Mesenchymal stem cell (in vitro differentiated cells and primary cell): ENCODE measurements at regions not wholly inside any gene's neighbourhood (a gene's known extent, or its start where the extent isn't known, plus 50 kb on each side); places are given as distances from the start of the nearest gene placed in this dataset.

ENCODE experiments used
- DNase-seq: peaks from one replicate; pipeline ENCODE4 v3.0.0-alpha.2; 2013
- H2AFZ ChIP-seq: one replicate; pipeline ENCODE4 v1.6.1; 2013; ENCODE audit warnings: low read depth, mild to moderate bottlenecking, control low read depth, inconsistent platforms, low read length, moderate library complexity
- H2AK5ac ChIP-seq: 2 replicates; pipeline ENCODE4 v1.6.1; 2013; ENCODE audit warnings: low read length, moderate library complexity, mild to moderate bottlenecking, inconsistent platforms; ENCODE audit not compliant: severe bottlenecking
- H2BK120ac ChIP-seq: one replicate; pipeline ENCODE4 v1.6.1; 2013; ENCODE audit warnings: low read depth, mild to moderate bottlenecking, inconsistent platforms, low read length, moderate library complexity
- H2BK12ac ChIP-seq, 2 experiments: one replicate each; pipeline ENCODE4 v1.6.1; 2013; ENCODE audit warnings: inconsistent platforms in 2 of 2, low read length in 2 of 2, mild to moderate bottlenecking in 2 of 2, moderate library complexity in 2 of 2, control low read depth in 1 of 2
- H2BK15ac ChIP-seq: one replicate; pipeline ENCODE4 v1.6.1; 2013; ENCODE audit warnings: mild to moderate bottlenecking, low read depth, inconsistent platforms; ENCODE audit not compliant: poor library complexity, severe bottlenecking
- H2BK5ac ChIP-seq: 2 replicates; pipeline ENCODE4 v1.6.1; 2013; ENCODE audit warnings: low read depth, mild to moderate bottlenecking, low read length, control low read depth, inconsistent platforms; ENCODE audit not compliant: poor library complexity, severe bottlenecking
- H3K14ac ChIP-seq, 2 experiments: one replicate each; pipeline ENCODE4 v1.6.1; 2013; ENCODE audit warnings: inconsistent platforms in 2 of 2, low read length in 2 of 2, control low read depth in 1 of 2, mild to moderate bottlenecking in 1 of 2, moderate library complexity in 1 of 2
- H3K18ac ChIP-seq, 2 experiments: one replicate each; pipeline ENCODE4 v1.6.1; 2013; ENCODE audit warnings: inconsistent platforms in 2 of 2, low read length in 2 of 2, control low read depth in 1 of 2, low read depth in 1 of 2, mild to moderate bottlenecking in 1 of 2
- H3K23ac ChIP-seq, 2 experiments: one replicate each; pipeline ENCODE4 v1.6.1; 2013; ENCODE audit warnings: inconsistent platforms in 2 of 2, low read length in 2 of 2, mild to moderate bottlenecking in 2 of 2, moderate library complexity in 2 of 2, control low read depth in 1 of 2
- H3K27ac ChIP-seq: 2 replicates; pipeline ENCODE4 v1.5.1; 2013; ENCODE audit warnings: mild to moderate bottlenecking, moderate library complexity, low read length, control low read depth, inconsistent platforms; ENCODE audit not compliant: poor library complexity, severe bottlenecking
- H3K27me3 ChIP-seq, 2 experiments: 2 replicates each; pipeline versions ENCODE4 v1.6.1 to v1.7.0; 2013; ENCODE audit warnings: low read length in 2 of 2, mild to moderate bottlenecking in 2 of 2, moderate library complexity in 2 of 2, control low read depth in 1 of 2, inconsistent platforms in 1 of 2; ENCODE audit not compliant: control insufficient read depth in 1 of 2, insufficient read depth in 1 of 2
- H3K36me3 ChIP-seq, 2 experiments: 2 replicates each; pipeline versions ENCODE4 v1.6.1 to v1.7.0; 2013; ENCODE audit warnings: low read length in 2 of 2, control low read depth in 1 of 2, inconsistent platforms in 1 of 2, low read depth in 1 of 2, mild to moderate bottlenecking in 1 of 2; ENCODE audit not compliant: insufficient read depth in 2 of 2, control insufficient read depth in 1 of 2
- H3K4ac ChIP-seq, 2 experiments: one replicate each; pipeline ENCODE4 v1.6.1; 2013; ENCODE audit warnings: inconsistent platforms in 2 of 2, low read length in 2 of 2, mild to moderate bottlenecking in 2 of 2, moderate library complexity in 2 of 2, control low read depth in 1 of 2, low read depth in 1 of 2
- H3K4me1 ChIP-seq: 2 replicates; pipeline ENCODE4 v1.6.1; 2013; ENCODE audit warnings: low read depth, low read length, control low read depth; ENCODE audit not compliant: control insufficient read depth, insufficient read depth
- H3K4me2 ChIP-seq: 2 replicates; pipeline ENCODE4 v1.6.1; 2013; ENCODE audit warnings: low read length, mild to moderate bottlenecking, inconsistent platforms; ENCODE audit not compliant: poor library complexity, severe bottlenecking
- H3K4me3 ChIP-seq, 2 experiments: 2 replicates each; pipeline versions ENCODE4 v1.5.1 to v1.7.0; 2013; ENCODE audit warnings: low read length in 2 of 2, mild to moderate bottlenecking in 2 of 2, control low read depth in 1 of 2, low read depth in 1 of 2; ENCODE audit not compliant: insufficient read depth in 1 of 2
- H3K79me1 ChIP-seq: replicated peaks from 2 replicates; pipeline ENCODE4 v1.6.1; 2013; ENCODE audit warnings: mild to moderate bottlenecking, control low read depth, low read length, inconsistent platforms; ENCODE audit not compliant: poor library complexity, severe bottlenecking
- H3K9ac ChIP-seq: 2 replicates; pipeline ENCODE4 v1.7.0; 2013; ENCODE audit warnings: mild to moderate bottlenecking, low read length, moderate library complexity
- H3K9me3 ChIP-seq: 2 replicates; pipeline ENCODE4 v1.7.0; 2013; ENCODE audit warnings: mild to moderate bottlenecking, low read length; ENCODE audit not compliant: control insufficient read depth
- H4K8ac ChIP-seq: one replicate; pipeline ENCODE4 v1.6.1; 2013; ENCODE audit warnings: inconsistent platforms, mild to moderate bottlenecking, low read length, moderate library complexity
- H4K91ac ChIP-seq: one replicate; pipeline ENCODE4 v1.6.1; 2013; ENCODE audit warnings: mild to moderate bottlenecking, low read length, inconsistent platforms
- WGBS: methylation state at CpG from one replicate; pipeline ENCODE4 v1.1.7; 2013; ENCODE audit warnings: mixed read lengths; 5-methylcytosine and 5-hydroxymethylcytosine counted together

DNA sequence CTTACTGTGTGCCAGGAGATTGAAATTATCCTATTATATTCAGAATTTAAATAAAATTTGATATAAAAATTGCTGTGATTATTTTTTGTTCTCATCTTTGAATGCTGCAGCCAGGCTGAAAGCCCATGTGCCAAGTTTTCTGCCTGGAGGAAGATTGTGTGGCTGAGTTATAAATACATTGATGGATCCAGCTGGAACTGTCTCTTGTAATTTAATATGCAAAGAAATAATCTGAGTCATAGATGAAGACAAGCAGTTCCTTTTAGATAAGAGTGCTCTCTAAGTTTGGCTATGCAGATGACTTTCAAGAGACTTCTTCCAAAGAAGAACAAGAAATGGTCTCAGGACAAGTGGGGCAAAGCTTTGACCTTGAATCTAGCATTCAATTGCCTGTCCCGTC, 871.0 kb downstream of the CDH11 start:
- no peaks in the 10 kb centered on the region for H3K4me1 ChIP-seq
- no peak overlapping the region for H3K23ac ChIP-seq
- no peak overlapping the region for H2BK120ac ChIP-seq
- H3K36me3 ChIP-seq = no peaks in the 10 kb centered on the region
- H2BK15ac ChIP-seq = no peak overlapping the region
- no peak overlapping the region for H4K91ac ChIP-seq
- H3K9me3 ChIP-seq = no peaks in the 10 kb centered on the region
- no peak overlapping the region for H4K8ac ChIP-seq
- no peak overlapping the region for H3K14ac ChIP-seq
- H3K27ac ChIP-seq = no peak overlapping the region
- H3K27me3 ChIP-seq = no peaks in the 10 kb centered on the region
- peak; percentile 15 for DNase-seq
- H3K4me3 ChIP-seq = no peak overlapping the region
- H2AFZ ChIP-seq = no peak overlapping the region
- H3K4me2 ChIP-seq = no peak overlapping the region
- H2AK5ac ChIP-seq = no peak overlapping the region
- H3K79me1 ChIP-seq = no peaks in the 10 kb centered on the region
- no CpG with 5 or more reads among the region's 1 CpG for WGBS
- H3K18ac ChIP-seq = no peak overlapping the region
- no peak overlapping the region for H3K9ac ChIP-seq
- no peak overlapping the region for H2BK12ac ChIP-seq
- H2BK5ac ChIP-seq = no peak overlapping the region
- no peak overlapping the region for H3K4ac ChIP-seq

DNA sequence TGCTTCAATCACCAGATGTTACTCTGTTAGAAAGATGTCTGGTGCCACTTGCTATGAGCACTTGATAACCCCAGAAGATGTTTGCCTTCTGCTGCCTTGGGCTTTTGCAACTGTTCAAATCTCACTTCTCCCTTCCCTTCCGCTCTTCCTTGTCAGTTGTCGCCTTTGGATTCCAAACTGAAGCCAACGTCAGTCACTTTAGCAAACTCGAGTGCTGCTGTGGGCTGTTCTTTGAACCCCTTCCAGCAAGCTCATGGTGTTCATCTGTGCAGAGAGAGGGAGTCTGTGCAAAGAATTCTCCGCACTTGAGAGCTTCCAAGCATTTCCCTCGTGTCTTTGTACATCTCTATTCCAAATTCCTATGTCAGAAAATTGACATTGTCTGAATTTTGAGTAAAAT, 879.4 kb downstream of the CDH11 start:
- WGBS = 82% methylated on average over 4 of the region's 6 CpGs
- no peak overlapping the region for H3K4ac ChIP-seq
- no peak overlapping the region for H2BK15ac ChIP-seq
- no peak overlapping the region for H2AK5ac ChIP-seq
- H2BK120ac ChIP-seq = no peak overlapping the region
- no peak for DNase-seq
- H3K4me2 ChIP-seq = no peak overlapping the region
- no peak overlapping the region for H4K8ac ChIP-seq
- H3K14ac ChIP-seq = no peak overlapping the region
- H3K9ac ChIP-seq = no peak overlapping the region
- peaks cover 7% of the 10 kb centered on the region for H3K9me3 ChIP-seq
- no peak overlapping the region for H2AFZ ChIP-seq
- no peak overlapping the region for H4K91ac ChIP-seq
- H3K4me1 ChIP-seq = no peaks in the 10 kb centered on the region
- no peak overlapping the region for H3K4me3 ChIP-seq
- no peak overlapping the region for H3K27ac ChIP-seq
- no peaks in the 10 kb centered on the region for H3K27me3 ChIP-seq
- no peak overlapping the region for H2BK12ac ChIP-seq
- H3K23ac ChIP-seq = no peak overlapping the region
- H3K18ac ChIP-seq = no peak overlapping the region
- H3K79me1 ChIP-seq = no peaks in the 10 kb centered on the region
- no peak overlapping the region for H2BK5ac ChIP-seq
- H3K36me3 ChIP-seq = no peaks in the 10 kb centered on the region

DNA sequence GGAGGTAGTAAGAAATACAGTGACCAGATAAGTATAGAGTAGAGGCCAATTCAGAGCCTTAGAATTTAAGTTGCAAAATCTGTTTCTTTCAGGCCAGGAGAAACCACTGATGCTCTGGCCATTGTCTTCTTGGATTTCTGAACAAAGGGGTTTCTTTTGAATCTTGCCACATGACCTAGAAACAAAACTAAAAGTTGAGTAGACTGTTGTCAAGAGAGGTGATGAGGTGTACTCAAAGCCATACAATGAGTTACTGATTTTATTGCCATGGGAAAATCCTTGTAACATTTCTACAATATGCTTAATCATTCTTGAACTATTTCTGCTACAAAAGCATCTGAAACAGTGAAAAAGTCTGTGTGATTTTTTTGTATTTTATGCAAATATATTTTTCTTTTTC, 881.3 kb downstream of the CDH11 start:
- Histone ChIP-seq H3K9me3 (peaks cover 7% of the 10 kb centered on the region), H4K8ac (no peak overlapping the region), H3K4me1 (no peaks in the 10 kb centered on the region), H3K18ac (no peak overlapping the region), H3K4ac (no peak overlapping the region), H3K79me1 (no peaks in the 10 kb centered on the region), H3K14ac (no peak overlapping the region), H3K27ac (no peak overlapping the region), H2BK15ac (no peak overlapping the region), H3K27me3 (no peaks in the 10 kb centered on the region), H2AFZ (no peak overlapping the region), H2AK5ac (no peak overlapping the region), H2BK12ac (no peak overlapping the region), H3K4me3 (no peak overlapping the region), H3K4me2 (no peak overlapping the region), H4K91ac (no peak overlapping the region), H3K9ac (no peak overlapping the region), H2BK120ac (no peak overlapping the region), H3K23ac (no peak overlapping the region), H3K36me3 (no peaks in the 10 kb centered on the region), H2BK5ac (no peak overlapping the region)
- DNase-seq = no peak

DNA sequence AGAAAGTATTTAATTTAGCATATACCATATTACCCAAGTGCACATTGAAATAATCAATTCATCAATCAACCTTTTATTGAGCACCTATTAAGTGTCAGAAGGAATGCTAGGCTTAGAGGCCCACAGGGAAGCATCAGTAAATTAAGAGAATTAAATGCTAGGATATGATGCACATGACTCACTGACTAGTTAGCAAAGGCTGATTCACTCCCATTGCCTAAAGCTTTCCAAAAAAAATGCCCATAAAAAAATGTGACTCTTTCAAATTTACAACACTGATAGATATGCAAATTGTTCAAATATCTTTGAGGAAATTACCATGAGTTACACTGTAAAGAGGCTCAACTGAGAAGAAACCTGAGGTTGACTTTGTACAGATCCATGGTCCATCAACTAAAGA, 883.3 kb downstream of the CDH11 start:
- Histone ChIP-seq H4K91ac (no peak overlapping the region), H2BK120ac (no peak overlapping the region), H2AK5ac (no peak overlapping the region), H3K23ac (no peak overlapping the region), H3K4me1 (no peaks in the 10 kb centered on the region), H3K79me1 (no peaks in the 10 kb centered on the region), H3K36me3 (no peaks in the 10 kb centered on the region), H3K4ac (no peak overlapping the region), H3K27ac (no peak overlapping the region), H3K4me3 (no peak overlapping the region), H2AFZ (no peak overlapping the region), H3K9ac (no peak overlapping the region), H2BK15ac (no peak overlapping the region), H3K9me3 (no peaks in the 10 kb centered on the region), H3K4me2 (no peak overlapping the region), H3K14ac (no peak overlapping the region), H3K27me3 (no peaks in the 10 kb centered on the region), H3K18ac (no peak overlapping the region), H2BK5ac (no peak overlapping the region), H4K8ac (no peak overlapping the region), H2BK12ac (no peak overlapping the region)
- DNase-seq = no peak
